GM18873 (cell line): ENCODE measurements at regions not wholly inside any gene's neighbourhood (a gene's known extent, or its start where the extent isn't known, plus 50 kb on each side); places are given as distances from the start of the nearest gene placed in this dataset.
"Not testable (repeated sequence)": the region's sequence is repeated elsewhere in the genome, so short reads cannot be mapped to it uniquely, and the experiment has no call there.

Experiments
- ATAC-seq: cut with Tn5 transposase; IDR thresholded peaks from one replicate; pipeline ENCODE4 v1.9.1; 2021; ENCODE audit warnings: mild to moderate bottlenecking, moderate library complexity, moderate number of reproducible peaks; ENCODE audit not compliant: unreplicated experiment, low FRiP score

- no peak for ATAC-seq
Measured at GRCh38 chr6:6724539-6725467, 136.3 kb downstream of the LY86 start.

DNA sequence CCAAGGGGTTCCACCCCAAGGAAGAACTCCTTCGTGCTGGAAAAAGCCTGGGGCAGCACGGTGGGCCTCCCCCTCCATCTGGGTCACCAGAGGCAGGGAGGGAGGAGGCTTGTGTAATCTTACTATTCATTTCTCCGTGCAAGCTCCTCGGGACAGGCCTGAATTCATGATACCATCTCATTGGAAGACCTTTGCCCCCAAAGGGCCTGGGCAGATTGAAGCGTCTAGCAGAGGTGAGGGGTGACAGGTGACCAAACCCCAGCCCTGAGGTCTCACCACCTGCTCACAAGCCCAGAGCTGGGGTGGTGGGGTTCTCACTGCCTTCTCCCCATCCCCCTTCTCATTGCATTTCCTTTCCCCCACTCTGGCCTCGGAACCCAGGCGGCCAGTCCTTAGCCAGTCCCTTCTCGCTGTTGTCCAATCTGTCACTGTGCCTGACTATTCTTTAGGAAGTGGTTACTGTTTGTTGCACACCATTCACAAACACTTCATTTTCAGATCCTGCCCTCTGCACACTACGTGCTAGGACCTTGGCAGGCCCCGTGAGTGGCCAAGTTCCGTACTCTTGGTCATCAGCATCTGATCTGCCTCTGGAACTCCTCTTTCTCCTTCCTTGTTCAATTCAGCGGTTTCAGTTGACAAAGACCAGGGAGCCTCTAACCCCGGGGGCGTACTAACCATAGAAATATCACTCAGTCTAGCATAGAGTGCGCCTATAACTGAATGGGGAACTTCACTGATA is 137.1 kb downstream of the LY86 start:
- ATAC-seq: no peak

- no peak for ATAC-seq
Measured at GRCh38 chr6:6728169-6728941, 139.8 kb downstream of the LY86 start.

DNA sequence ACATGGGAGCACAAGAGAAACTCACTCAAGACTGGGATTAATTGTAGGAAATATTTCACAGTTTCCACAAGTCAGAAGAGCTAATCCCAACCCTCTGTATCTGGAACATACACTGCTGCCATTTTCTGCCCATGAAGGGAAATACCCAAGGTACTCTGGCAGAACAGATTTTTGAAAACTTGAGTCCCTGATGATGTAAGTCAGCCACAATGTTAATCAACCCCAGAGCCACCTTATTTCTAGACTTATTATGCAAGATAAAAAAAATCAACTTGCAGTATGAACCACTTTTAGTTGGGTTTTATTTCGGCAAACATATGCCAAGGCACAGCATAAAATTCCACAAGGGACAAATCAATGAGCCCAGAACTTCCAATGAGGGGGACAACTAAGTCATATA is 141.5 kb downstream of the LY86 start:
- ATAC-seq: no peak

DNA sequence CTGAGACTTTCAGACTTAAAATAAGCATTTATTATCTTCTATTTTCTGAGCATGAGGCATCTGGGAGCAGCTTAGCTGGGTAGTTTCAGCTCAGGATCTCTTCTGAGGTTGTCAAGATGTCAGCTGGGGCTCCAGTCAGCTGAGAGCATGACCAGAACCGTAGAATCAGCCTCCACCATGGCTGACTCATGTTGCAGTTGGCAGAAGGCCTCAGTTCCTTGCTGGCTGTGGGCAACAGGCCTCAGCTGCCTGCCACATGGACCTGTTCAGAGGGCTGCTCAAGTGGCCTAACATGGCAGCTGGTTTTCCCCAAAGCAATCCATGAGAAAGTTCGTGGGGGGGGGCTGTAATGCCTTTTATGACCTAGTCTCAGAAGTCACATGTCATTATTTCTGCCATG is 142.3 kb downstream of the LY86 start:
- ATAC-seq: no peak

GRCh38 chr6:6734479-6735465 is 146.3 kb downstream of the LY86 start:
- ATAC-seq: no peak

GRCh38 chr6:6736791-6737654 is 148.5 kb downstream of the LY86 start:
- no peak for ATAC-seq

GRCh38 chr6:6737671-6738070 is 149.2 kb downstream of the LY86 start:
- no peak for ATAC-seq

DNA sequence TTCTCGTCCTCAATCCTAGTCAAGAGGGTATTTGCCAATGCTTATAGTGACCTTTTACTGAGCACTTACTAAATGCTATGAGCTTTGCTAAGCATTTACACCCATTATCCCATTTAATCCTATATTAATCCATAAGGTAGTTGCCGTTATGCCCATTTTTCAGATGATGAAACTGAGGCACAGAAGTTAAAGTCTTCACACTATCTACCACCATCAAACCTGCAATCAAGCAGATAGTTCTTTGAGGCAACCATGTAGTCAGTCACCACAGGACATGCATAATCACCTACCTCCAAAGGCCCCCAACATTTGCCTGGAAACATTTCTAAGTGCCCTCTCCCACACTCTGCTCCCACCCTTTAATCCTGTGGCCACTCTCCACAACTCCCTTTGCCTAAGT is 149.6 kb downstream of the LY86 start:
- ATAC-seq: no peak

- no peak for ATAC-seq
Measured at GRCh38 chr6:6738922-6739716, 150.6 kb downstream of the LY86 start.

DNA sequence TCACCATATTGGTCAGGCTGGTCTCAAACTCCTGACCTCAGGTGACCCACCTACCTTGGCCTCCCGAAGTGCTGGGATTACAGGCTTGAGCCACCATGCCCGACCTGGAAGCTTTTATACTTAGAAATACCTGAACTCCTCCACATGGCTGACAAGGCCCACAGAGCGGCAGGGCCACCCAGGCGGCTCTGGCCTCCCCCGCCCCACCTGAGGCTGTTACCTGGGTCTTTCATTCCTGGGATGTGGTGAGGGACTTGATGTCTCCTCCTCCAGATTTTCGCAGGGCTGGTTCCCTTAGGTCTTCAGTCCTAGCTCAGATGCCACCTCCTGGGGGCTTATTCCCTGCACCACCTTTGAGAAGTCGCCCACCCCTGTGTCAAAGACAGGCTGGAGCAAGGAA is 152.1 kb downstream of the LY86 start:
- ATAC-seq: no peak

GRCh38 chr6:6741264-6741663 is 152.7 kb downstream of the LY86 start:
- ATAC-seq: no peak

DNA sequence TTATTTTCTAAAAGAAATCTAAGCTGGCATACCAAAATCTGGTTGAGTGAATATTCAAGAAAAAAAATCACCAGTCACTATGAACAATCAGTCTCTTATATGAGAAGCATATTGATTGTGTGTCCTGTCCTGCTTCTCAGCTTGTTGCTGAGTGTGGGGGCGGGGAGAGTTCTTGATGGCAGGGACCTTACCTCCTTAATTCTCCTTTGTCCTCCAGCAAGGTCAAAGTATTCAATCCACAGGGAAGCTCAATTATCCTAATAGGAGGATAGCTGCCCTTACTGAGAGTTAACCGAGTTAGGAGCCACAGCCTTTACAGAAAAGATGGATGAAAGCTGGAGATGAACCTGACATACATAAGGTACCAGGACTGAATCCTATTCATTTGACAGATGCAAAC is 154.0 kb downstream of the LY86 start:
- ATAC-seq: no peak

DNA sequence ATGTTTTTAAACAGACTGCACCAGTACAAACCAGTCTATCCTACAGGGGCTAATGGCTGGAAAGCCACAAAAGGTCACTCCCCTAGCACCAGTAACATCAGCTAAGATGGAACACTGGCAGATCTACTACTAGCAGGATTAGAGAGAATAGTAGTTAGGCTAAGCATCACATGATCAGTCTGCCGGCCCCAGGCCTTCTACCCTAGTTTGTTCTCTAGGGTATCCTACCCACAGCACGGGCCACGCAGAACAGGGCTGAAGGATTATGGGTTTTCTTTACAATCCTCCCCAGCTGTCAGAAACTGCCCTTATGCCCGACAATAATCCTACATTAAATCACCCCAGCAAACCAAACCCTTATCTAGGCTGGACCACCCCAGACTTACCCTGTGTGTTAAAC is 156.0 kb downstream of the LY86 start:
- ATAC-seq: no peak

- ATAC-seq: not testable (repeated sequence)
Measured at GRCh38 chr6:6745637-6746332, 157.3 kb downstream of the LY86 start.

DNA sequence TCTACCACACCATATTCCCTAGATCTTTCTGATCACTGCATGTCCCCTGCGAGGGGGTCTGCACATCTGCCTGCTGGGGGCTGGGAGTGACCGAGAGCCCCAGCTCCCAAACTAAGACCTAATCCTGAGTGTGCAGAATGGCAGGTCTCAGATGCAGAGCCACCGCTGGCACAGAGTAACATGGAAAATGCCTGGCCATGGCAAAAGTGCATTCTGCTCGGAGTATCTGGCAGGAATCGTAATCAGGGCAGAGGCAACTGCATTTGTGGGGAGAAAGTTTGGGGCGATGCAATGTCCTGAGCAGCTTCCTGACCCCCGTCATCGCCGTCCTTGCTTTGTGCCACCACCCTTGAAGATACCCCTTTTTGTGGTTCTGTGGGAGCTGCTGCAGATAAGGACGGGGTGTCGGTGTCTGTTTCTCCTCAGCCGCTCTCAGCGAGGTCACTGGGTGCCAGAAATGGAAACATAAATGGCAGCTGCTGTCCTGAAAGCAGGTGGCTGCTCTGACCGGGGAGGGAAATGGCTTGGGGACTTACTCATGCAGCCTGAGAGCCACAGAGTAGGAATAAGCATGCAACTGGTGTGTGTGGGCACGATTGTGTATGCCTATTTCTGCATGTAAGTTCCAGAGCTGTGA is 157.9 kb downstream of the LY86 start:
- no peak for ATAC-seq

GRCh38 chr6:6746970-6747338 is 158.4 kb downstream of the LY86 start:
- no peak for ATAC-seq
